H1 (cell line): ENCODE measurements at regions not wholly inside any gene's neighbourhood (a gene's known extent, or its start where the extent isn't known, plus 50 kb on each side); places are given as distances from the start of the nearest gene placed in this dataset.

ENCODE experiments used
- ASH2L ChIP-seq: fragments of 200-600, 300-600 bp; sonication (generic); IDR thresholded peaks from one replicate; pipeline ENCODE4 v1.7.1; 2017; ENCODE audit warnings: low read length
- BACH1 ChIP-seq: IDR thresholded peaks from 2 replicates; pipeline ENCODE4 v1.6.1; 2012; ENCODE audit warnings: low read length, improper control_type of control experiment
- CBX5 ChIP-seq: fragments of 300-800, 300-1000 bp; sonication (generic); IDR thresholded peaks from 2 replicates; pipeline ENCODE4 v1.7.1; 2016; ENCODE audit warnings: antibody characterized with exemption, low read length, low read depth
- E2F6 ChIP-seq: IDR thresholded peaks from 2 replicates; pipeline ENCODE4 v1.6.1; 2012; ENCODE audit warnings: inconsistent platforms
- EGR1 ChIP-seq: IDR thresholded peaks from 2 replicates; pipeline ENCODE4 v1.6.1; 2011; ENCODE audit warnings: low read depth, low read length, borderline replicate concordance
- EP300 ChIP-seq, 2 experiments: IDR thresholded peaks; 1 replicate in 1 of 2; 2 replicates in 1 of 2; pipeline ENCODE4 v1.6.1; 2011 to 2012; ENCODE audit warnings: low read depth in 2 of 2, low read length in 2 of 2, mild to moderate bottlenecking in 2 of 2, borderline replicate concordance in 1 of 2, inconsistent platforms in 1 of 2, moderate library complexity in 1 of 2
- FOSL1 ChIP-seq: IDR thresholded peaks from 2 replicates; pipeline ENCODE4 v1.6.1; 2011; ENCODE audit warnings: mild to moderate bottlenecking, low read depth, low read length, moderate library complexity; ENCODE audit not compliant: insufficient read depth
- HDAC2 ChIP-seq, 2 experiments: fragments of 300-600 bp in 1 of 2; sonication (generic) in 1 of 2; IDR thresholded peaks; 2 replicates each; pipeline ENCODE4 v1.6.1; 2011 to 2012; ENCODE audit warnings: low read depth in 2 of 2, low read length in 2 of 2, mild to moderate bottlenecking in 2 of 2, moderate library complexity in 2 of 2, borderline replicate concordance in 1 of 2, inconsistent platforms in 1 of 2
- JUN ChIP-seq: IDR thresholded peaks from 2 replicates; pipeline ENCODE4 v1.6.1; 2011; ENCODE audit warnings: low read depth, mild to moderate bottlenecking, improper control_type of control experiment, low read length
- JUND ChIP-seq: IDR thresholded peaks from 2 replicates; pipeline ENCODE4 v1.6.1; 2011; ENCODE audit warnings: mild to moderate bottlenecking, improper control_type of control experiment, low read length
- KDM1A ChIP-seq: fragments of 200-600, 300-600 bp; sonication (generic); IDR thresholded peaks from 2 replicates; pipeline ENCODE4 v1.7.1; 2016; ENCODE audit warnings: mild to moderate bottlenecking, low read length, borderline replicate concordance
- KDM5A ChIP-seq: fragments of 200-600 bp; IDR thresholded peaks from 2 replicates; pipeline ENCODE4 v1.7.1; 2012; ENCODE audit warnings: mild to moderate bottlenecking, low read length, inconsistent platforms, mixed read lengths
- MAFK ChIP-seq: IDR thresholded peaks from 2 replicates; pipeline ENCODE4 v1.6.1; 2012; ENCODE audit warnings: low read depth, mild to moderate bottlenecking, improper control_type of control experiment, low read length
- MAX ChIP-seq: IDR thresholded peaks from 2 replicates; pipeline ENCODE4 v1.6.1; 2012; ENCODE audit warnings: inconsistent platforms
- POU5F1 ChIP-seq: IDR thresholded peaks from 2 replicates; pipeline ENCODE4 v1.6.1; 2011; ENCODE audit warnings: low read depth, mild to moderate bottlenecking, low read length, moderate library complexity
- RFX5 ChIP-seq: IDR thresholded peaks from 2 replicates; pipeline ENCODE4 v1.6.1; 2011; ENCODE audit warnings: low read depth, low read length, improper control_type of control experiment, borderline replicate concordance
- RNF2 ChIP-seq: fragments of 200-900, 300-1000 bp; sonication (generic); IDR thresholded peaks from 2 replicates; pipeline ENCODE4 v1.7.1; 2016; ENCODE audit warnings: borderline replicate concordance, low read depth, mild to moderate bottlenecking, antibody characterized with exemption, low read length; ENCODE audit not compliant: poor library complexity, severe bottlenecking; ENCODE audit errors: missing control alignments
- SP2 ChIP-seq: IDR thresholded peaks from 2 replicates; pipeline ENCODE4 v1.6.1; 2012; ENCODE audit warnings: mild to moderate bottlenecking, low read length, inconsistent platforms
- TAF7 ChIP-seq: optimal IDR thresholded peaks from 2 replicates; pipeline ENCODE3; 2011; ENCODE audit warnings: low read depth, mild to moderate bottlenecking, inconsistent platforms, low read length, moderate library complexity, borderline replicate concordance
- TCF12 ChIP-seq: IDR thresholded peaks from 2 replicates; pipeline ENCODE4 v1.6.1; 2011; ENCODE audit warnings: low read depth, mild to moderate bottlenecking, low read length
- TEAD4 ChIP-seq: IDR thresholded peaks from 2 replicates; pipeline ENCODE4 v1.6.1; 2012; ENCODE audit warnings: low read depth, low read length, inconsistent platforms, mixed read lengths
- YY1 ChIP-seq: IDR thresholded peaks from 2 replicates; pipeline ENCODE4 v1.6.1; 2011; ENCODE audit warnings: low read depth, mild to moderate bottlenecking, low read length
- ZNF274 ChIP-seq: IDR thresholded peaks from 2 replicates; pipeline ENCODE4 v1.7.0; 2012; ENCODE audit warnings: low read length, borderline replicate concordance; ENCODE audit errors: extremely low read depth

- peak; percentile 64; the same call in 1 of the 2 replicates for TF ChIP-seq YY1
- TF ChIP-seq TEAD4 = peak; percentile 30; the same call in 1 of the 2 replicates
- TF ChIP-seq MAX = peak; percentile 67
- no peak for TF ChIP-seq ZNF274
- TF ChIP-seq E2F6 = peak; percentile 86
- no peak for TF ChIP-seq JUN
- no peak for TF ChIP-seq POU5F1
- no peak for TF ChIP-seq TCF12
- 0 out of 2 replicates have a peak, but pooled peaks have one; percentile 2 for TF ChIP-seq JUND
- TF ChIP-seq HDAC2 (IDR thresholded peaks at IDR 0.05; ENCODE audit: borderline replicate concordance in 1 of 2, low read depth in 2 of 2, low read length in 2 of 2) = peak in 1 of 2 experiments; percentile 77; a peak in 1 of 4 replicates
- TF ChIP-seq KDM1A = no peak; the same call in 1 of the 2 replicates
- TF ChIP-seq CBX5 = no peak
- TF ChIP-seq ASH2L = peak; percentile 74
- no peak for TF ChIP-seq RFX5
- TF ChIP-seq SP2 = no peak
- TF ChIP-seq MAFK = peak; percentile 100
- 0 out of 2 replicates have a peak, but pooled peaks have one; percentile 23 for TF ChIP-seq FOSL1
- no peak for TF ChIP-seq EGR1
- TF ChIP-seq BACH1 = peak; percentile 99
- peak; percentile 48 for TF ChIP-seq TAF7
- no peak for TF ChIP-seq RNF2
- TF ChIP-seq EP300 (IDR thresholded peaks at IDR 0.05; ENCODE audit: borderline replicate concordance in 1 of 2, low read depth in 2 of 2, low read length in 2 of 2) = peak; percentile 36 to 88
- no peak for TF ChIP-seq KDM5A
These were observed 72.0 kb downstream of the IRF2BPL start (continued) for GRCh38 chr14:76956316-76957090.
